Spleen (tissue), 11 donors: ENCODE measurements at regions not wholly inside any gene's neighbourhood (a gene's known extent, or its start where the extent isn't known, plus 50 kb on each side); places are given as distances from the start of the nearest gene placed in this dataset.
"Not testable (repeated sequence)": the region's sequence is repeated elsewhere in the genome, so short reads cannot be mapped to it uniquely, and the experiment has no call there.

ENCODE experiments used
- DNase-seq: peaks from one replicate; pipeline ENCODE4 v3.0.0-alpha.2; 2020
- H3K27ac ChIP-seq, 8 donors: fragments of 200-600 bp; sonication (generic) in 7 of 8; 1 replicate in 4 of 8; 2 replicates in 4 of 8; pipeline versions ENCODE4 v1.5.0 to v1.8.0; 2016 to 2021; ENCODE audit warnings: inconsistent platforms in 4 of 8, mild to moderate bottlenecking in 4 of 8, moderate library complexity in 1 of 8
- H3K27me3 ChIP-seq, 7 donors: fragments of 200-600 bp; sonication (generic) in 6 of 7; replicated peaks in 1 of 7; 1 replicate in 4 of 7; 2 replicates in 3 of 7; pipeline versions ENCODE4 v1.5.0 to v1.8.0; 2016 to 2021; ENCODE audit warnings: inconsistent platforms in 3 of 7, mild to moderate bottlenecking in 1 of 7
- H3K36me3 ChIP-seq, 6 donors: fragments of 200-600 bp; sonication (generic) in 5 of 6; 1 replicate in 4 of 6; 2 replicates in 2 of 6; pipeline versions ENCODE4 v1.5.0 to v1.8.0; 2016 to 2021; ENCODE audit warnings: inconsistent platforms in 2 of 6
- H3K4me1 ChIP-seq, 6 donors: fragments of 200-600 bp; sonication (generic) in 5 of 6; 1 replicate in 3 of 6; 2 replicates in 3 of 6; pipeline versions ENCODE4 v1.5.0 to v1.8.0; 2016 to 2021; ENCODE audit warnings: inconsistent platforms in 3 of 6
- H3K4me3 ChIP-seq, 8 donors: fragments of 200-600 bp; sonication (generic) in 7 of 8; 1 replicate in 4 of 8; 2 replicates in 4 of 8; pipeline versions ENCODE4 v1.5.0 to v1.8.0; 2016 to 2021; ENCODE audit warnings: inconsistent platforms in 4 of 8, mild to moderate bottlenecking in 4 of 8, moderate library complexity in 2 of 8
- H3K9me3 ChIP-seq, 8 donors: fragments of 200-600 bp; sonication (generic) in 7 of 8; 1 replicate in 4 of 8; 2 replicates in 4 of 8; pipeline versions ENCODE4 v1.5.0 to v1.8.0; 2016 to 2021; ENCODE audit warnings: inconsistent platforms in 4 of 8
- CTCF ChIP-seq, 11 experiments: fragments of 200-600 bp in 7 of 11; fragments of 450-650 bp in 4 of 11; sonication (generic) in 4 of 11; IDR thresholded peaks in 8 of 11; conservative IDR thresholded peaks in 3 of 11; 1 replicate in 7 of 11; 2 replicates in 4 of 11; pipeline versions ENCODE4 v1.4.0 to v1.8.0; 2016 to 2021; ENCODE audit warnings: antibody characterized with exemption in 11 of 11, inconsistent platforms in 4 of 11, mild to moderate bottlenecking in 1 of 11
- POLR2A ChIP-seq, 3 donors: fragments of 450-650 bp; IDR thresholded peaks; one replicate each; pipeline ENCODE4 v1.5.1; 2017; ENCODE audit warnings: antibody characterized with exemption in 3 of 3, mild to moderate bottlenecking in 1 of 3
- POLR2AphosphoS5 ChIP-seq, 3 donors: sonication (generic); formaldehyde crosslinking; IDR thresholded peaks; one replicate each; pipeline ENCODE4 v1.5.1; 2017; ENCODE audit warnings: antibody characterized with exemption in 3 of 3
- WGBS, 5 donors: extraction: QIAGEN DNeasy Blood & Tissue Kit in 3 of 5; methylation state at CpG; one replicate each; pipeline versions ENCODE4 v1.1.5 to v1.1.7; 2013 to 2018; 5-methylcytosine and 5-hydroxymethylcytosine counted together
- intact Hi-C: fragments of 100-400 bp; cut with DNase I; formaldehyde crosslinking; loops from one replicate; pipeline ENCODE4 v1.15.0; 2023; ENCODE audit warnings: low total_unique reads
- donor health status: healthy with polysubstance abuse.
- donor health status: DM: no; HTN: no; CAD: no; lungs with moderate emphysema.
- donor health status: DM: no; HTN: no; CAD: no.
- donor health status: Bipolar disorder and iron deficiency.
- donor health status: healthy.
- donor health status: DM: no; HTN: no; CAD: no.
- donor health status: DM: yes; HTN: yes; CAD: no.

- Histone ChIP-seq H3K4me3 (no peak overlapping the region), H3K27ac (no peak overlapping the region), H3K36me3 (no peaks in the 10 kb centered on the region), H3K27me3 (peaks cover 0 to 77% (median 7%) of the 10 kb centered on the region in 7 donors), H3K9me3 (peaks cover 0 to 7% (median 0%) of the 10 kb centered on the region in 8 donors), H3K4me1 (peaks cover 0 to 15% (median 4%) of the 10 kb centered on the region in 6 donors)
- peak; percentile 15 for DNase-seq
- WGBS, 5 donors, result 56 to 81% (median 70%) methylated on average over 7 of the region's 7 CpGs
- intact Hi-C loops, result no loop called here
- no peak for TF ChIP-seq POLR2AphosphoS5 (IDR thresholded peaks at IDR 0.05)
- TF ChIP-seq POLR2A (IDR thresholded peaks at IDR 0.05), result no peak
- TF ChIP-seq CTCF (IDR thresholded peaks at IDR 0.05 in 8 of 11, conservative IDR thresholded peaks at IDR 0.05 in 3 of 11), result no peak
Measured at GRCh38 chr1:5769146-5769545, 223.1 kb downstream of the NPHP4 start.

GRCh38 chr1:5768014-5768413 is 224.2 kb downstream of the NPHP4 start:
- TF ChIP-seq POLR2A (IDR thresholded peaks at IDR 0.05) (no peak), CTCF (IDR thresholded peaks at IDR 0.05 in 8 of 11, conservative IDR thresholded peaks at IDR 0.05 in 3 of 11) (no peak), POLR2AphosphoS5 (IDR thresholded peaks at IDR 0.05) (no peak)
- 76 to 87% (median 80%) methylated on average over 10 of the region's 10 CpGs for WGBS, 5 donors
- intact Hi-C loops, result no loop called here
- Histone ChIP-seq H3K9me3 (peaks cover 0 to 18% (median 11%) of the 10 kb centered on the region in 8 donors), H3K27me3 (peaks cover 0 to 83% (median 7%) of the 10 kb centered on the region in 7 donors), H3K27ac (no peak overlapping the region), H3K36me3 (no peaks in the 10 kb centered on the region), H3K4me3 (no peak overlapping the region), H3K4me1 (peaks cover 0 to 15% (median 4%) of the 10 kb centered on the region in 6 donors)
- DNase-seq, result peak; percentile 33

GRCh38 chr1:5766996-5767395 is 225.2 kb downstream of the NPHP4 start:
- DNase-seq, intact Hi-C loops, H3K4me3 ChIP-seq, H3K36me3 ChIP-seq, H3K27ac ChIP-seq: not testable (repeated sequence)
- Histone ChIP-seq H3K27me3 (peaks cover 0 to 79% (median 7%) of the 10 kb centered on the region in 7 donors), H3K9me3 (peaks cover 0 to 26% (median 13%) of the 10 kb centered on the region in 8 donors), H3K4me1 (peaks cover 0 to 15% (median 4%) of the 10 kb centered on the region in 6 donors)
- 79 to 88% (median 81%) methylated on average over 12 of the region's 12 CpGs for WGBS, 5 donors

- 77 to 85% (median 80%) methylated on average over 11 to 17 of the region's 17 CpGs for WGBS, 5 donors
- H3K9me3 ChIP-seq, result peaks cover 0 to 26% (median 13%) of the 10 kb centered on the region in 8 donors
- no peaks in the 10 kb centered on the region for H3K36me3 ChIP-seq
- intact Hi-C loops, result no loop called here
- DNase-seq, result no peak
- no peak for TF ChIP-seq CTCF (IDR thresholded peaks at IDR 0.05 in 8 of 11, conservative IDR thresholded peaks at IDR 0.05 in 3 of 11)
- TF ChIP-seq POLR2A (IDR thresholded peaks at IDR 0.05), result no peak
- no peak for TF ChIP-seq POLR2AphosphoS5 (IDR thresholded peaks at IDR 0.05)
- H3K4me3 ChIP-seq, result no peak overlapping the region
- H3K4me1 ChIP-seq, result peaks cover 0 to 13% (median 3%) of the 10 kb centered on the region in 6 donors
- no peak overlapping the region for H3K27ac ChIP-seq
- H3K27me3 ChIP-seq, result peaks cover 0 to 71% (median 7%) of the 10 kb centered on the region in 7 donors
Measured at GRCh38 chr1:5765997-5766913, 226.0 kb downstream of the NPHP4 start.
